D341Med (cell line): ENCODE measurements at regions not wholly inside any gene's neighbourhood (a gene's known extent, or its start where the extent isn't known, plus 50 kb on each side); places are given as distances from the start of the nearest gene placed in this dataset.
"Not testable (repeated sequence)": the region's sequence is repeated elsewhere in the genome, so short reads cannot be mapped to it uniquely, and the experiment has no call there.

Experiments used
- DNase-seq: peaks from one replicate; pipeline ENCODE4 v3.0.0; 2012; ENCODE audit warnings: low spot score

DNA sequence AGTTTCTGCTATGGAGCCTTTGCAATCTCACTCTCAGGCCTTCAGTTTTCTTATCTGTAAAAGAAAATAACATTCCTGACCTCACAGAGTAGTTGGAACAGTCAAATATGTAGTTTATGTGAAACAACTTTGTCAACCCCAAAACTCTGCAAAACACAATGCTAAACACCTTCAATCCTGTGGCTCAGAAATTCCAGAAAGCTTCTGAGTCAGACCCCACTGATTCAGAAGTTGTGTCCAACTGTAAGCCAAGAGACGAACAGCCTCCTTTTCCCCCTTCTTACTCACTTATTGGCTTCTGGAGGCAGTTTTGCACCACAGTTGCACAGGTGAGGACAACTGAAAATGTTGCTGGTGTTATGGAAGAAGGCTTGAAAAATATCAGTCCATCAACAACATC is 52.9 kb downstream of the TMSB4Y start:
- no peak for DNase-seq

DNA sequence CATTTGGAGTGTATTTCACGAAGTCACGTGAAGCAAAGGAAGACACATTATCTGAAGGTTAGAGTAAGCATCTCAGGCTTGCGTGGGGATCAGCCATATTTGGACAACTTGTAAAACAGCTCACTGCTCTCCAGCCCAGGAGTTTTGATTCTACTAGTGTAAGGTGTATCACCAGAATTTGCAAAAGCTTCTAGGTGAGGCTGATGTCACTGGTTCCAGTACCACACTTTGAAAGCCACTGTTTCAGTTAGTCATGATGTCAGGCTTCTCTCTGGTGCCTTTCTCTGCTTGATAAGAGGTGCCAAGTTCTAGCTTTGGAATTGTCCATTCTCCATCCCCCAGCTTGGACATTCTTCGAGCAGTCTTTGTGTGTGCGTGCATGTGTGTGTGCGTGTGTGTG is 62.3 kb downstream of the TMSB4Y start:
- DNase-seq: no peak

GRCh38 chrY:13790108-13790793 is 86.6 kb downstream of the TMSB4Y start:
- DNase-seq: no peak

DNA sequence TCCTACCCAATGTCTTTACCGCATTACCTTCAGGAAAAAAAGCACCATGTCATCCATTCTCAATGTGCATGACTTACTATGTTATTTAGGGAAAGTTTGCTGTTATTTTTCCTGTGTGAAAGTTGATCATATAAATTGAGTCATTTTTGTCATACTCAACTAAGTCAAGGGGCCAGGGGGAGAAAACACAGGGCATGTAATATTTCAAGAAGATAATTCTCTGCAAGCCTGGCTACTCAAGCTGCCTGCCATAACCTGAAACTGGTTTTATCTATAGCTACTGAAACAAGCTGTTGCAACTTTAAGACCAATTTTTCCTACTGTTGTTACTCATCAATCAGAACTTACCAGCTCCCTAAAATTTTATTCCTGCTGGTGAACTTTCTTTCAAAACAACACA is 91.4 kb downstream of the TMSB4Y start:
- no peak for DNase-seq

DNA sequence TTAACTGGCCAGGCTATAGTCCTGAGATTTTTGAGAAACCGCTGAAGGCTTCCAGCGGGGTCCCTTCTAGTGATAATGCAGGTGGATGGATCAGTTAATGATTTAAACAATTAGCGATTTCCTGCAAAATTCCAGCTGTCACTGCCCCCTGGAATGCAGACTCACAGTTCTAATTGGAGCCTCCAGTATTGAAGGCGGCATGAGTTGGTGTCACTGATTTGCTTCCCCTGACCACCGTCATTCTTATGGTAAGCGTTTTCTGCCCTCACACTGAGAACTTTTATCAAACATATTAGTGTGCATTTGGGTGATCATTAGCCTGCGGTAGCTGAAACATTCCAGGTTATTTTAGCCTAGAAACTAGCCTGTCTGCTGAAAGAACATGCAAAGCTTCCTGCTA is 99.1 kb downstream of the TMSB4Y start:
- no peak for DNase-seq

DNA sequence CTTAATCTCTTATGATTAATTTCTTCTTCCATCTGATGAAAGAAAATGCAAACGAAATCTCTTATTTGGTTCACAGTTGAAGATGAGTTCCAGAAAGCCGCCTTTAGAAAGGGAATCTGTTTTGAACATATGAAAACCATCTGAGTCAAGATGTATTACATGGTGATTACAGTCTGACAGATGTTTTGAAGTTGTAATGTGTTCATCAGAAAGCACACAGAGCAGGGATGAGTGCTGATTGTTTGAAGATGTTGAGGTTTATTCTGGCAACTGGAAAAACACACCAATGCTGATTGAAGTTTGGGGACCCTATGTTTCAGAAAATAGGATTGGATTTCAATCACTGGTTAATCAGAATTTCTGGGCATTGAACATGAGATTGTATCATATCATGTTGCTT is 99.7 kb downstream of the TMSB4Y start:
- no peak for DNase-seq

DNA sequence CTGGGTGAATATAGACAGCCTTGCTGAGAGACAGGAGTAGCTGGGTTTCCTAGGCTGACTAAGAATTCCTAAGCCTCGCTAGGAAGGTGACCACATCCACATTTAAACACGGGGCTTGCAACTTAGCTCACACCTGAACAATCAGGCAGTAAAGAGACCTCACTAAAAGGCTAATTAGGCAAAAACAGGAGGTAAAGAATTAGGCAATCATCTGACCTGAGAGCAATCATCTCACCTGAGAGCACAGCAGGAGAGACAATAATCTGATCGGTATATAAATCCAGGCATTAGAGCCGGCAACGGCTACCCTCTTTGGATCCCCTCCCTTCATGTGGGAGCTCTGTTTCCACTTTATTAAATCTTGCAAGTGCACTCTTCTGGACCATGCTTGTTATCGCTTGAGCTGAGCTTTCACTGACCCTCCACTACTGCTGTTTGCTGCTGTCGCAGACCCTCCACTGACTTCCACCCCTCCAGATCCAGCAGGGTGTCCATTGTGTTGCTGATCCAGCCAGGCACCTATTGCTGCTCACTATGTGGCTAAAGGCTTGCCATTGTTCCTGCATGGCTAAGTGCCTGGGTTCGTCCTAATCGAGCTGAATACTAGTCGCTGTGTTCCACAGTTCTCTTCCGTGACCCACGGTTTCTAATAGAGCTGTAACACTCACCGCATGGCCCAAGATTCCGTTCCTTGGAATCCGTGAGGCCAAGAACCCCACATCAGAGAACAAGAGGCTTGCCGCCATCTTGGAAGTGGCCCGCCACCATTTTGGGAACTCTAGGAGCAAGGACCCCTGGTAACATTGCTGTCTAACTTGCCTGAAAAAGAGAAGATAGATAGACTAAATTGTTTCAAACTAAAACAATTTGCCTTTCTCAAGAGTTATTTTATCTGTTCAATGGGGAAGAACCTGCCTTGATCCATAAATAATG is 100.7 kb downstream of the TMSB4Y start:
- DNase-seq: no peak

GRCh38 chrY:13805057-13805735 is 101.5 kb downstream of the TMSB4Y start:
- DNase-seq: no peak

DNA sequence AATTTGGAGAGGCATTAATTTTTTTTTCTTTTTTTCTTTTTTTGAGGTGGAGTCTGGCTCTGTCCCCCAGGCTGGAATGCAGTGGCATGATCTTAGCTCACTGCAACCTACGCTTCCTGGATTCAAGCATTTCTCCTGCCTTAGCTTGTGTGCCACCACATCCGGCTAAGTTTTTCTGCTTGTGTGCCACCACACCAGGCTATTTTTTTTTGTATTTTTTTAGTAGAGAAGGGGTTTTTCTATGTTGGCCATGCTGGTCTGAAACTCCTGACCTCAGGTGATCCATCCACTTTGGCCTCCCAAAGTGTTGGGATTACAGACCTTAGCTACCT is 102.0 kb downstream of the TMSB4Y start:
- no peak for DNase-seq

DNA sequence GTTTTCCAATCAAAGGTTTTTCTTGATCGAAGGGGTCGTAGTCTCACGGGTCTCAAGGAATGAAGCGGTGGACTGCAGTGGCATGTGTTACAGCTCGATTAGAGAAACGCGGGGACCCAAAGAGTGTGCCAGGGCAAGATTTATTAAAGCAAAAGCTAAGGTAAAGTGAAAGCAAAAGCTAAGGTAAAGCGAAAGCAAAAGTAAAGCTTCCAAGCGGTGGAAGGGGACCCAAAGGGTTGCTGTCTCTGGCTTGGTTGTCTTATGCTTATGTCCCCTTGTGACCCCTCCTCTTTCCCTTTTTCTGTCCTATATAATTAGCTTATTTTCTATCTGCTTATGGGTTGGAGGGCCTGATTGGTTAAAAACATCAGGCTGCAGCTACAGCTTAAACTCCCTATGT is 126.4 kb downstream of the TMSB4Y start:
- no peak for DNase-seq

DNA sequence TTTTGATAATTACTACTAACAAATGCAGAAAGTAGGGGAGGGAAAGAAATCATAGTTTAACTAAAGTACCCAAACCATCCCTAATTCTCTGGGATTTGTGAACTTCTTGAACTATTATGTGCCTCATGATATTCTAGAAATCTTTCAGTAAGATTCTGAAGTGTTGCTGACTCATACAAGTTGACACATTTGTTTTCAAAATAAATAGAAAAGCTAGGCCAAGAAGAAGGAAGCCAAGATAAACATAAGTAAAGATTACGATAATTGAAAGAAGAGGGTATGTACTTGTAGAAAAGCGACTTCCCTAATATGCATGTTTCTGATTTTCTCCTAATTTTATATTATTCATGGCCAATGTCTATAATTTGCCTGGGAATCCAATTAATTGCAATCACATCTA is 140.7 kb downstream of the TMSB4Y start:
- no peak for DNase-seq

- peak; percentile 33 for DNase-seq
Measured at GRCh38 chrY:13845276-13845675, 141.0 kb downstream of the VCY start.

- DNase-seq: peak; percentile 18
Measured at GRCh38 chrY:13869611-13870010, 116.7 kb downstream of the VCY start.

GRCh38 chrY:13871426-13871825 is 114.8 kb downstream of the VCY start:
- no peak for DNase-seq

DNA sequence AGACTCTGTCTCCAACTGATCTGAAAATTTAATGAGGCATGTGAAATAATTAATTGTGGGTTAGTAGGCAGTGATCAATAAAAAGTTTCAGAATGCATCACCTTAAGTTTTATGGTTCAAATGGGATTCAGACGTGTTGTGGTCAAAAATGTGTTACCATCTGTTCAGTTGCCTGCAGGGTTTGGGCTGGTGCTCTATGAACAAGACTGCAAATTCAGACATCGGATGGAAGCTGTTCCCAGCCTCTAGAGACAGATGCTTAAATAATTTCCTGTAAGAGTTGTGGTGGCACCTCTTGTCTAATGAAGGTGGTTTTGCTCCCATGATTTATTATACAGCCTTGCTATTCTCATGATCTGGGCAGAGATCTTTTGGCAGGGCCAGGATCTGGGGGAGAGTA is 113.6 kb downstream of the VCY start:
- DNase-seq: no peak

DNA sequence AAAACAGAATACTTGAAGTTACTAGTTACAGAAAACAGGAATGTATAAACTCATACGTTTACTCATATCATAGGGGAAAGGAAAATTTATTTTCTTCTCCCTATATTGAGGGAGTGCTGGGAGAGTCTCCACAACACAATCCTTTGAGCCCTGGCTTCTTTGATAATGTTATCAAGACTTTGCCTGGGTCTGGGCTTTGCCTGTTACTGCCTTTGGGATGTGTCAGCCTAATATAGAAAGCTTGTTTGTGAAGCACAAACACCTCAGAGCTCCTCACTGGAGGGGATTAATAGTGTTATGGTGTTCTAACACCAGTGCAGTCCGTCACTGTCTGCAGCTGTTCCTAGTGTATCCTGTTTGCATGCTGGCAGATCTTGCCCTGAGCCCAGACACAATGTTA is 107.8 kb downstream of the VCY start:
- DNase-seq: peak; percentile 16

DNA sequence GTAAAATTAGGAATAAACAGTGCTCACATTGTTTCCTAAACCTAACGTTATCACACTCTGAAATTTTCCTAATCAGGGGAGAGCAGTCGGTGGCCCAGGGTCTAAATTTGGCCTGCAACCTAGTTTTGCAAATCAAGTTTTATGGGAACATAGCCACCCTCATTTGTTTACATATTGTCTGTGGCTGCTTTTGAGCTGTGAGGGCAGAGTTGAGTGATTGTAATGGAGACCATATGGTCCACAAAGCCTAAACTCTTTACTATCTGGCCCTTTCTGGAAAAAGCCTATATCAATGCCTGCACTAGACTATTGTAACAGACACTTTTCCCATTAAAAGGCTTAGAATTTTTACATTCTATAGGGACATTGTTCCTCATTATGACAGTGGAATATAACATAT is 105.2 kb downstream of the VCY start:
- no peak for DNase-seq

DNA sequence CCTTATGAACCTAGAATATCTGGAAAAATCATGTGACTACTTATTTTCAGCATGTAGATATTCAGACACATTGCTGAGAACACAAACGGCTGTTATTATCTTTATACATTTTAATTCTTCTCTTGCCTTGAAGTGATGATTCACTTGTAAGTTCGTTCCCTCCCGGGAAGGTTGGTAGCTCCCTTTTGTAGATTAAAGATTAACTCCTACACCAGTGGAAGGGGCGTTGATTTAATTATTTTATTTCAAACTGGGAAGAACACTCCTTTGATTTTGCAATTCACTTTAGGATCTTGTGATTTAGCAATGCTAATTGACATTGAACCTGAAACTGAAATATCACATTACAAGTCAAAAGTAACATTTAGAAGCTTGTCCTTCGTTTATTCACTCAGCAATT is 103.4 kb downstream of the VCY start:
- DNase-seq: no peak

DNA sequence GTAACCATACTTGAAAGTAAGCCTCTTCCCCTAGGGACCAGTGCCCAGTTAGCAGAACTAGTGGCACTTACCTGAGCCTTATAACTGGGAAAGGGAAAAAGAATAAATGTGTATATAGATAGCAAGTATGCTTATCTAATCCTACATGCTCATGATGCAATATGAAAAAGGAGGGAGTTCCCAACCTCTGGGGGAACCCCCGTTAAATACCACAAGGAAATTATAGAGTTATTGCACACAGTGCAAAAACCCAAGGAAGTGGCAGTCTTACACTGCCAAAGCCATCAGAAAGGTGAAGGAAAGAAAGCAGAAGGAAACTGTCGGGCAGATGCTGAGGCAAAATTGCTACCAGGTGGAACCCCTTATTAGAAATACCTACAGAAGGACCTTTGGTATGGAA is 92.2 kb downstream of the VCY start:
- DNase-seq: not testable (repeated sequence)

DNA sequence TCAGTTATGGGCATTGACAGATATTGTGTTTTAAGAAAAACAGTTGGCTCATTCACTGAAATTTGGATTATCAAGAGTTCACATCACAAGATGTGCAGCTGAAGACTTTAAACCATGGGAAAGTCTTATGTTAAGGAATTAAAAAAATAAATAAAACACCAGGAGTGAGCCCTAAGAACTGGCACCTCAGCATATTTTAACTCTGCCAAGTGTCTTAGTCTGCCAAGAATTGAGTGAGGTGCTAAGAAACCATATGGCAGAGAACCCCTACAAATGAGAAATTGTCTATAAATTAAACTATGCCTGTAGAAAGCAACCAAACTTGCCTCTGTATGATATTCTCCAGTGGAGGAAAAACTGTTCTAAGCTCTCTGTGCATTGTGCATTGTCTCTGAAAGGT is 78.5 kb downstream of the VCY start:
- no peak for DNase-seq

GRCh38 chrY:13930436-13930835 is 55.8 kb downstream of the VCY start:
- DNase-seq: not testable (repeated sequence)
